ENCODE measurements at regions not wholly inside any gene's neighbourhood (a gene's known extent, or its start where the extent isn't known, plus 50 kb on each side); places are given as distances from the start of the nearest gene placed in this dataset.

- DNase-seq (ENCODE audit: low read depth) = no peak
These were observed 201.8 kb downstream of the DRD1 start for GRCh38 chr5:175242207-175242606.

GRCh38 chr5:175238326-175238725 lies 205.7 kb downstream of the DRD1 start:
- DNase-seq (ENCODE audit: low read depth) = no peak

- DNase-seq (ENCODE audit: low read depth) = no peak
These were observed 207.8 kb downstream of the DRD1 start for GRCh38 chr5:175236176-175236575.

GRCh38 chr5:175235251-175235960 lies 208.6 kb downstream of the DRD1 start:
- peak; percentile 49 for DNase-seq (ENCODE audit: low read depth)

- DNase-seq (ENCODE audit: low read depth) = no peak
These were observed 213.7 kb downstream of the DRD1 start for GRCh38 chr5:175230299-175230698.

GRCh38 chr5:175226506-175226905 lies 217.5 kb downstream of the DRD1 start:
- DNase-seq (ENCODE audit: low read depth) = no peak

GRCh38 chr5:175223291-175223690 lies 220.7 kb downstream of the DRD1 start:
- DNase-seq (ENCODE audit: low read depth) = no peak

GRCh38 chr5:175222621-175223020 lies 221.4 kb downstream of the DRD1 start:
- no peak for DNase-seq (ENCODE audit: low read depth)

- no peak for DNase-seq (ENCODE audit: low read depth)
These were observed 223.4 kb downstream of the DRD1 start for GRCh38 chr5:175220549-175220948.

- DNase-seq (ENCODE audit: low read depth) = no peak
These were observed 224.6 kb downstream of the DRD1 start for GRCh38 chr5:175219366-175219765.

- peak; percentile 60 for DNase-seq (ENCODE audit: low read depth)
These were observed 227.0 kb downstream of the DRD1 start for GRCh38 chr5:175216991-175217390.

GRCh38 chr5:175215906-175216305 lies 228.1 kb downstream of the DRD1 start:
- no peak for DNase-seq (ENCODE audit: low read depth)

GRCh38 chr5:175214152-175214551 lies 229.8 kb downstream of the DRD1 start:
- peak; percentile 90 for DNase-seq (ENCODE audit: low read depth)

- no peak for DNase-seq (ENCODE audit: low read depth)
These were observed 231.8 kb downstream of the DRD1 start for GRCh38 chr5:175211956-175212756.

GRCh38 chr5:175207321-175208040 lies 236.5 kb downstream of the DRD1 start:
- no peak for DNase-seq (ENCODE audit: low read depth)

- no peak for DNase-seq (ENCODE audit: low read depth)
These were observed 237.3 kb downstream of the DRD1 start for GRCh38 chr5:175206669-175207068.

- peak; percentile 28 for DNase-seq (ENCODE audit: low read depth)
These were observed 241.4 kb downstream of the DRD1 start for GRCh38 chr5:175202463-175203068.

- no peak for DNase-seq (ENCODE audit: low read depth)
These were observed 242.6 kb downstream of the DRD1 start for GRCh38 chr5:175201393-175201792.

- DNase-seq (ENCODE audit: low read depth) = no peak
These were observed 248.0 kb downstream of the DRD1 start for GRCh38 chr5:175195698-175196656.

GRCh38 chr5:175181331-175181730 lies 262.7 kb downstream of the DRD1 start:
- no peak for DNase-seq (ENCODE audit: low read depth)

- DNase-seq (ENCODE audit: low read depth) = no peak
These were observed 273.1 kb downstream of the DRD1 start for GRCh38 chr5:175170899-175171298.
